Fibroblast of upper back skin (primary cell): ENCODE measurements at regions not wholly inside any gene's neighbourhood (a gene's known extent, or its start where the extent isn't known, plus 50 kb on each side); places are given as distances from the start of the nearest gene placed in this dataset.
"Not testable (repeated sequence)": the region's sequence is repeated elsewhere in the genome, so short reads cannot be mapped to it uniquely, and the experiment has no call there.

Source experiments
- DNase-seq: peaks from one replicate; pipeline ENCODE4 v3.0.0-alpha.2; 2013

GRCh38 chr2:7094231-7094741 is 177.1 kb downstream of the RNF144A start:
- peak; percentile 65 for DNase-seq

- no peak for DNase-seq
Measured at GRCh38 chr2:7096726-7097352, 179.6 kb downstream of the RNF144A start.

- DNase-seq = peak; percentile 54
Measured at GRCh38 chr2:7097353-7097895, 180.2 kb downstream of the RNF144A start.

- no peak for DNase-seq
Measured at GRCh38 chr2:7098816-7099215, 181.6 kb downstream of the RNF144A start.

GRCh38 chr2:7099687-7100086 is 182.5 kb downstream of the RNF144A start:
- not testable (repeated sequence) for DNase-seq

- no peak for DNase-seq
Measured at GRCh38 chr2:7102826-7103225, 185.6 kb downstream of the RNF144A start.

- DNase-seq = no peak
Measured at GRCh38 chr2:7108792-7109532, 191.8 kb downstream of the RNF144A start.

- DNase-seq = no peak
Measured at GRCh38 chr2:7109533-7109885, 192.3 kb downstream of the RNF144A start.

- no peak for DNase-seq
Measured at GRCh38 chr2:7111626-7112025, 194.4 kb downstream of the RNF144A start.

- no peak for DNase-seq
Measured at GRCh38 chr2:7115364-7115763, 198.2 kb downstream of the RNF144A start.

- DNase-seq = no peak
Measured at GRCh38 chr2:7115906-7116305, 198.7 kb downstream of the RNF144A start.

- no peak for DNase-seq
Measured at GRCh38 chr2:7116511-7116910, 199.3 kb downstream of the RNF144A start.

GRCh38 chr2:7117076-7117475 is 199.9 kb downstream of the RNF144A start:
- no peak for DNase-seq

GRCh38 chr2:7118606-7119131 is 201.5 kb downstream of the RNF144A start:
- DNase-seq = no peak

- peak; percentile 70 for DNase-seq
Measured at GRCh38 chr2:7119132-7119835, 202.1 kb downstream of the RNF144A start.

- no peak for DNase-seq
Measured at GRCh38 chr2:7121851-7122250, 204.6 kb downstream of the RNF144A start.

GRCh38 chr2:7127156-7127555 is 209.9 kb downstream of the RNF144A start:
- DNase-seq = no peak

- no peak for DNase-seq
Measured at GRCh38 chr2:7127687-7128086, 210.5 kb downstream of the RNF144A start.

- DNase-seq = no peak
Measured at GRCh38 chr2:7131261-7131660, 214.0 kb downstream of the RNF144A start.

GRCh38 chr2:7132753-7133152 is 215.5 kb downstream of the RNF144A start:
- DNase-seq = peak; percentile 4

GRCh38 chr2:7133521-7133920 is 216.3 kb downstream of the RNF144A start:
- peak; percentile 36 for DNase-seq

GRCh38 chr2:7140306-7140705 is 223.1 kb downstream of the RNF144A start:
- DNase-seq = no peak

GRCh38 chr2:7145707-7146106 is 228.5 kb downstream of the RNF144A start:
- DNase-seq = no peak
